ENCODE measurements at regions not wholly inside any gene's neighbourhood (a gene's known extent, or its start where the extent isn't known, plus 50 kb on each side); places are given as distances from the start of the nearest gene placed in this dataset.

- DNase-seq = no peak
These were observed 58.1 kb downstream of the KLF4 start for GRCh38 chr9:107431461-107431860.

DNA sequence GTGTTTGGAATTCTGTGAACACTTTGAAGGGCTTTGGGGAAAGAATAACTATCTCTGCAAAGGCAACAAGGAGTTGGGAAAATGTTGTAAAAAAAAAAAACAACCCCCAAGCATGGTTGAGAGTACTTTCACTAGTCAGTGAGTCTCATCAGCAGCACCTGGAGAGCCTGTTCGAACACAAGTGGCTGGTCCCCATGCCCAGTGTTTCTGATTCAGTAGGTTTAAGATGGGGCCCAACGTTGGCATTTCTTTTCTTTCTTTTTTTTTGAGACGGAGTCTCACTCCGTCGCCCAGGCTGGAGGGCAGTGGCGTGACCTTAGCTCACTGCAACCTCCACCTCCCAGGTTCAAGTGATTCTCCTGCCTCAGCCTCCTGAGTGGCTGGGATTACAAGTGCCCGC, 59.5 kb downstream of the KLF4 start:
- no peak for DNase-seq

DNA sequence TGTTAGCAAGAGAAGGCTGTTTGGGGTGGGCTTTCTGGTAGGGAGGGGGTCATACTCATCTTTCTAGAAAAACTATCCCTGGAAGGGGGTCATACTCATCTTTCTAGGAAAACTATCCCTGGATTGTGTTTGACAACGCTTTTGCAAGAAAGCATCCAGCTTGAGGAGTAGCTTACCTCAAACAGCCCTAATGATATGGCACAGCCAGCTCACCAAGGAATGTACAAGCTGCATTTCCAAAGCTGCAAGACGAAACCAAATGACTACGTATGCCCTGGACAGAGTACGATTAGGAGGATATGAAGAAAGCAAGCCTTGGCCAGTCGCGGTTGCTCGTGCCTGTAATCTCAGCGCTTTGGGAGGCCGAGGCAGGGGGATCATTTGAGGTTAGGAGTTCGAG, 63.4 kb downstream of the KLF4 start:
- DNase-seq = no peak

GRCh38 chr9:107425101-107426025, 64.2 kb downstream of the KLF4 start:
- DNase-seq = peak; percentile 52

- no peak for DNase-seq
These were observed 66.0 kb downstream of the KLF4 start for GRCh38 chr9:107423540-107423939.

DNA sequence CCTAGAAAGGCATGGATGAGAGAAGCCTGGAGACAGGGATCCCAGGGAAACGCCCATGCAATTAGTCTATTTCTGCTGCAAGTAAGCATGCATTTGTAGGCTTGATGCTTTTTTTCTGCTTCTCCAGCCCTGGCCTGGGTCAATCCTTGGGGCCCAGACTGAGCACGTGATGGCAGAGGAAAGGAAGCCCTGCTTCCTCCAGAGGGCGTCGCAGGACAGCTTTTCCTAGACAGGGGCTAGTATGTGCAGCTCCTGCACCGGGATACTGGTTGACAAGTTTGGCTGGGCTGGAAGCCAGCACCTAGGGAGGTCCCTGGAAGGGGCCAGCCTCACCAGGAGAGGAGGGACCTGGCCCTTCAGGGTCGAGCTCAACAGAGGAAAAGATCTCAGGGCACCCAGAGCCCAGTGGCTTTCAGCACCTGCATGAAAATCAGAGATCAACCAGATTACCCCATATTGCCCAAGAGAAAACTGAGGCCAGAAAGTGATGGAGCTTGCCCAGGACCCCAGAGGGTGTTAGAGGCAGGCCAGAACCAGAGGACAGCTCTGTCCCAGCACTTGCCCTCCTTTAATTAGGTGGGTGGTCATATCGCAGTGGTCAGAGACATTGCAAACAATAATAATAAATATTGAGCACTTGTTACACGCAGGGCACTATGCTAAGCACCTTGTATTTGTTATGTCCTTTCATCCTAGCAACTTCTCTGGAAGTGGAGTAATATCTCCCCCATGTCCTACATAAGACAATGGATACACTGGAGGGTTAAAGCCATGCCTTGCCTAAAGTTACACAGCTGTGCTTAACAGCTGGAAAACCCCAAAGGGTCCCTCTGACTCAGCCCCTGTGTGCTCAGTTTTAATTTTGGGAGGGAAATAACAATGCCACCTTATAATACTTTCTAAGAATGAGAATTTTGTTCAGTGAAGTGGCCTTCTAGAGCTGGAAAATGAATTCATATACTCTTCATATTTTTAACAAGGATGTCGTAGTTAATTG, 67.1 kb downstream of the KLF4 start:
- peak; percentile 2 for DNase-seq

DNA sequence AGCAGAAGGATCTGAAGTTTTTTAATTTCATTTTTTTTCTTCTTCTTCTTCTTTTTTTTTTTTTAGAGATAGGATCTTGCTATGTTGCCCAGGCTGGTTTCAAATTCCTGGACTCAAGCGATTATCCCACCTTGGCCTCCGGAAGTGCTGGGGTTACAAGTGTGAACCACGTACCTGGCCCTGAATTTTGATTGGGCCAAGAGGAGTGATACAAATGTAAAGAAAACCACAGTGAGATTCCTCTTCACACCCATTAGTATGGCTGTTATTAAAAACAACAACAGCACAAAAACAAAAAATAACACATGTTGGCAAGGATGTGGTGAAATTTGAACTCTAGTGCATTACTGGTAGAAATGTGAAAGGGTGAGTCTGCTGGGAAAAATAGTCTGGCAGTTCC, 79.1 kb downstream of the KLF4 start:
- no peak for DNase-seq

DNA sequence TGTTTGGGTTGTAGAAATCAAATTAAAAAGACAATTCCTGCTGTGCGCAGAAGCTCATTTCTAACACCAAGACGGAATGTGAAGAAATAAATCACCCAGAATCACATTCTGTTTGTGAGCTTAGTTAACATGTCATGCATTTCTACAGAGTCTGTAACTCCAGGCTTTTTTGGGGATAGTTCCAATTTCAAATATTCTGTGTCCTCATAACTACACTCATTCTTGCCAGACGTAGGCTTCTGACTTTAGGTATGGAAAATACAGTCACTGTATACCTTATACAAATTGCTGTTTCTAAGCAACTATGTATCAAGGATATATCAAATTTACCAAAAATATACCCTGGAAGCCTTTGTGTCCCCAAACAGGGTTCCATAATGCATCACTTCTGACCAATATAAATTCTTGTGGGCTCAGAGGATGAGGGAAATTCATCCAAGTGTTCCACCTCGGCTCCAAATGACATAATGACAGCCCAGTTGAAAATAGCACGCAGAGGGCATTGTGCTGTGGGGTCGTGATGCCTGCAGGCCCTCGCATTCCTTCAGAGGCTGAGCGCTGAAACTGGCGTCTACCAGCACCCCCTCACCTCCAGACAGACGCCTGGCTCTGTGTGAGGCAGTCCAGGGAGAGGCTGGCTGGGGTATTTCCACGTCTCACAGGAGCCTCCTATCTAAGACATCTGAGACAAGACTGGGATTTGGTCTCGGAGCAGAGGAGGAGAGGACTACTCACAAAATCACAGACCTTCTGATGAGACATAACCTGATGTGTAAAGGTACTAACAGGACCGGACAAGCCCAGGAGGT, 79.8 kb downstream of the KLF4 start:
- no peak for DNase-seq

- no peak for DNase-seq
These were observed 81.9 kb downstream of the KLF4 start for GRCh38 chr9:107407675-107408074.

- no peak for DNase-seq
These were observed 84.1 kb downstream of the KLF4 start for GRCh38 chr9:107405511-107405910.

DNA sequence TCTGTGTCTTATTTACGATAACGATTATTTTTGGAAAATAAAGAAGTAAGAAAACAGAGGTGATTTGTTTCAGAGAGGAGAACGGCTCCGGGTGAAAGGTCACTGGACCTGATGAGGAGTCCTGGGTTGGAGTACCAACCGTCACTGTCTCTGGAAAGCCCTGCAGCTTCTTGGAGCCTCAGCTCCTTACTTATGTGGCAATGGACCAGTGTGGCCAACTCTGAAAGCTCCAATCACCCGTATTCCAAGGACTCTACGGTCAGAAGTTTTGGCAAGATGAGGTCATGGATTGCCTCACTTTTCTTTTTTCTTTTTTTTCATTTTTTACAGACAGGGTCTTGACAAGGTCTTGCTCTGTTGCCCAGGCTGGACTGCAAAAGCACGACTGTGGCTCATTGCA, 84.8 kb downstream of the KLF4 start:
- no peak for DNase-seq

DNA sequence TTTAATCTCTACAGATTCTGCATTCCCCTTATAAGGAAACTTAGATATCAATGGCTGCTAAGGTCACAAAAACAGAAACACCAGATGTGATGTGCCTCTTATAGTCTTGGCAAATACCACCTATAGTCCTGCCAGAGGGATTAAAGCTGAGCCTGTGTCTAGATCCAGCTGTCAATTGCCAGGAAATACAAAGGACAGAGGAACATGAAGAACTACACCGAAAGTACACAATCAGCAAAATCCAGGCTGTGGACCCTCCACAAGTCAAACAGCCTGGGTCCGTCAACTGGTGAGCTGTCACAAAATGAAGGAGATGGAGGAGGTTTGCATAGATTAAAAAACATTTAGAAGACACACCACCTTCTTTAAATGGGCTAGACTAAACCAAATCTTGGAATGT, 85.4 kb downstream of the KLF4 start:
- no peak for DNase-seq

- no peak for DNase-seq
These were observed 92.2 kb downstream of the KLF4 start for GRCh38 chr9:107397076-107398044.

GRCh38 chr9:107394264-107394663, 95.3 kb downstream of the KLF4 start:
- DNase-seq = no peak

DNA sequence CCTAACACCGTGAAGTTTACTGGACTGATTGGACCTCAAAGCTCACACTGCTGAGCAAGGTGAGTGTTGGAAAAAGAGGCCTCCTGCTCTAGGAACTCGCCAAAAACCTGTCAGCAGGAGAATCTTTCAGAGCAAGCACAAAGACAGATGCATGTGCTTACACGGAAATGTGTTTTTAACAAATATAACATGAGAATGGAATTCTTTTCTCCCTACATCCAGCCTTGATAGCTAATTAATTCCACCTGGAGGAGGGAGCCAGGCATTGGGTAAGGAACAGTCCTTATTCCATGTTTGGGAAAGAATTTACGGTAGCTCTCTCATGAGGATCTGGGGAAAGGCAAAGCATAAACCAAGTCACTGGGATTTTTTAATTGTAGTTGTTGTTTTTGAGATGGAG, 98.8 kb downstream of the KLF4 start:
- no peak for DNase-seq

DNA sequence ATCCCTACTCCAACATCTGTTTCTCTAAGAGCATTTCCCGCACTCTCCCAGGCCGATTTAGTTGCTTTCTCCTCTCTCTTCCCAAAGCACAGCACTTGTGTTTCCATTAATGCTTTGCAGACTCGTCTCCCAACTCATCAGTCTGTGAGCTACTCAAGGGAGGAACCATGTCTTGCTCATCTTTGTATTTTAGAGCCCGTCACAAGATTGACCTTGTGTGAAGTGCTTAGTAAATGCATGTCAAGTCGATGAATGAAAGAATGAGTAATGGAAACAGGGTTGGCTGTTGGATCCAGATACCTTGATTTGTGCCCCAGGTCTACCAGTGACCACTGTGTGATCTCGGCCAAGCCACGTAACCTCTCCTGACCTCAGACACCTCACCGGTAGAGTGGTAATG, 99.3 kb downstream of the KLF4 start:
- no peak for DNase-seq

DNA sequence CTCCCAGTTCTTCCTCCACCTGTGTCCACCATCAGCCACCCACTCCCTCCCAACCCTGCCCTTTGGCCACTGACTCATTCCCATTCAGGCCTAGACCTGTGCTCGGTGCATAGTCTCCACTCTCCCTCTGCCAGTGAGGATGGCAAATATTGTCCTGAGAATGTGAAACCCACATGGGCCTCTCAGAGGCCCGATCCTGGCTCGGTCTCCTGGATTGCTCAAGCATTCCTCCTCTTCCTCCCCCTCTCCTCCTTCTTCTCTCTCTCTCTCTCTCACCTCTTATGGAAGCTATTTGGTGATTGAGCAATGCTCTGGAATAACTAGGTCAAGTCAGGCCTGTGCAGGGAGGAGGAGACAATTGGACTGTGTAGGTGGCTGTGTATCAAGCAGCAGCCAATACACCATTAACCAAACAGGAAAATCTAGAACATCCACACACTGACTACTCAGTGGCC, 99.9 kb downstream of the KLF4 start:
- DNase-seq = no peak

DNA sequence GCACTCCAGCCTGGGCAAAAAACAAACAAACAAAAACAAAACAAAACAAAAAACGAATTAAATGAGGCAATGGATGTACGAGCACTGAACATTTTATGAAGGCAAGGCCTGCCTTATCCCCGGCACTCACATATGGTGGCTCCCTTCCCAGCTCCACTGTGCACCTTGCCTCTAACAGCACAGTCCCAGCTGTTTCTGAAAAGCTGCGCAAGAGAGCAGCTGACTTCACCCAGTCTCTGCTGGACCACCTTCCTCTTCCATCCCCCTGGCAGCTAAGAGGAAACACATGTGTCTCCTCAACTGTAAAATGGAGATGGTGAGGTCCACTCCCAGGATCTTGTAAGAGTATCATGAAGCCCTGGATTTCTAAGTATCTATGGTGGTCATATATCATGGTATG, 100.7 kb downstream of the KLF4 start:
- DNase-seq = no peak

- DNase-seq = no peak
These were observed 102.2 kb downstream of the KLF4 start for GRCh38 chr9:107387409-107387808.

DNA sequence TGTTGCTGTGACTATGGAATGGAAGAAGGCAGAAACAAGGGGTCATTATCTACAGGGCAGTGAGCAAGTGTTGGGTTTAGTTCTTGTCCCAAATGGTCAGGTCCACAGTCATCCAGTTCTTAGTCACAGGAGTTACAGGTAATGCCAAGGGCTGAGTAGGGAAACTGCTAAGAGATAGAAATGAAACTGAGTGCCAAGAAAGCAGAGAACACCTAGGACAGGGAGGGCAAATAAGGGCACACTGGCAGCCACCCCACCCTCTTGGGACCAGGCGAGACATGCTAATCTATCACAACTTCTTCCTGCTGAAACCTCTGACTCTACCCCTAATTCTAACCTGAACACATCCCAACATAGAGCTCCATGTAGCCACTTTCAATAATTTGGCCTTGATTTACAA, 103.2 kb downstream of the KLF4 start:
- no peak for DNase-seq

All from activated naive CD4-positive, alpha-beta T cell treated with Interleukin-2 at 50 U/mL for 16 hours (primary cell).